Adrenal gland (tissue), 9 donors: ENCODE measurements at regions not wholly inside any gene's neighbourhood (a gene's known extent, or its start where the extent isn't known, plus 50 kb on each side); places are given as distances from the start of the nearest gene placed in this dataset.

ENCODE experiments used
- DNase-seq, 7 donors: peaks; one replicate each; pipeline ENCODE4 v3.0.0-alpha.2; 2019 to 2020
- H3K27ac ChIP-seq, 5 donors: fragments of 200-600 bp; sonication (generic) in 4 of 5; 1 replicate in 3 of 5; 2 replicates in 2 of 5; pipeline versions ENCODE4 v1.5.1 to v1.8.0; 2016 to 2020; ENCODE audit warnings: mild to moderate bottlenecking in 1 of 5
- H3K27me3 ChIP-seq: fragments of 200-600 bp; 2 replicates; pipeline ENCODE4 v1.8.0; 2021
- H3K36me3 ChIP-seq, 2 donors: fragments of 200-600 bp; replicated peaks in 1 of 2; 1 replicate in 1 of 2; 2 replicates in 1 of 2; pipeline versions ENCODE4 v1.5.1 to v1.8.0; 2018 to 2022
- H3K4me1 ChIP-seq, 2 donors: fragments of 200-600 bp; replicated peaks in 1 of 2; 1 replicate in 1 of 2; 2 replicates in 1 of 2; pipeline versions ENCODE4 v1.5.1 to v1.8.0; 2018 to 2021
- H3K4me3 ChIP-seq, 4 donors: fragments of 200-600 bp; sonication (generic) in 3 of 4; one replicate each; pipeline ENCODE4 v1.5.1; 2016 to 2018
- H3K9me3 ChIP-seq, 3 donors: fragments of 200-600 bp; sonication (generic) in 1 of 3; replicated peaks in 1 of 3; 1 replicate in 2 of 3; 2 replicates in 1 of 3; pipeline versions ENCODE4 v1.5.1 to v1.8.0; 2016 to 2021
- POLR2A ChIP-seq, 2 donors: fragments of 450-650 bp; IDR thresholded peaks; one replicate each; pipeline ENCODE4 v1.6.1; 2017; ENCODE audit warnings: antibody characterized with exemption in 2 of 2, mild to moderate bottlenecking in 2 of 2, moderate library complexity in 1 of 2
- WGBS, 4 donors: extraction: QIAGEN DNeasy Blood & Tissue Kit in 2 of 4; methylation state at CpG; one replicate each; pipeline versions ENCODE4 v1.1.5 to v1.1.7; 2013 to 2017; 5-methylcytosine and 5-hydroxymethylcytosine counted together
- intact Hi-C, 2 donors: fragments of 100-400 bp; cut with DNase I; formaldehyde crosslinking; loops; one replicate each; pipeline versions ENCODE4 v1.14.1 to v1.15.0; 2022 to 2023
- TF ChIP-seq, protein P1 (sequence below), 6 experiments: fragments of 450-650 bp in 4 of 6; fragments of 200-600 bp in 2 of 6; sonication (generic) in 1 of 6; IDR thresholded peaks; 1 replicate in 5 of 6; 2 replicates in 1 of 6; pipeline versions ENCODE4 v1.5.1 to v1.8.0; 2016 to 2021; ENCODE audit warnings: antibody characterized with exemption in 6 of 6, mild to moderate bottlenecking in 2 of 6, moderate library complexity in 1 of 6
- donor health status: healthy with polysubstance abuse.
- donor health status: Bipolar disorder and iron deficiency.
- donor health status: DM: yes; HTN: yes; CAD: no.
- donor health status: DM: no; HTN: no; CAD: no.
- donor health status: DM: no; HTN: no; CAD: no.

DNA sequence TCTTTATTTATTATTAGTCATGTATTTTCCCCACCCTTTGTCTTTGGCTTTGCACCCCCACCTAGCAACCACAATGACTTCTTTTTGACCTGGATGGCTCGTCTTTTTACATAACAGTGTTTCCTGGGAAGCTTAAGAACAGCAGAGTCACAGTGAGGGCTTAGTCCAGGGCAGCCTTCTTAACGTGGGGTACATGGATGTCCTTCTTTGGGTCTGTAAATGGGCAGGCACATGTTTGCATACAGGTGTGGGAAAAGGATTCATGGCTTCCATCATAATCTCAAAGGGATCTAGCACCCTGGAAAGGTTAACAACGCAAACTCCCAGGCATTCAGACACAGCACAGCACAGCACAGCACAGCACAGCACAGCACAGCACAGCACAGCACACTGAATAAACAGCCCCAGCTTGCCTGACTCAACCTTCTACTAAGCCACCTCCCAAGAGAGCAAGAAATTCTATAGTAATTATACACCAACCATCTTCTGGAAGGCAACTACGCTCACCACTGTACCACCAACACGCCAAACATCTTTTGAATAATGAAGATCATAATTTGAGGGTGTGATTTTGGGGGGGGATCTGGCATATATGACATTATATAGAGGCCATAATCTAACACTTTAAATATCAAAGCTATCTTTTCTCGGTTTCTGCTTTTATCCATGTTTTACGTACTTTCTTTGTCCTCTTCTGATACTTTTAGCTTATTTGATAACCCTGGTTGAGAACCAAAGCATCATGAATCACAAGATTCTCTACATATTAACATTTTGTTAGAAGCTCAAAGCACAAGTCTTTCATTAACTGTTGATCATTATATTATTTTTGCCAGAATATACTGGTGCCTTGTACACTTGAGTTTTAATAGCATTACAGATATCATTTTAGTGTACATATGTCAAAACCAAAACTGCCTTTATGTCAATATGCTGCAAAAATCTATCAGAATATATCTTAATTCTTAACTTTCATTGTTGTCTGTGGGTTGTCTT lies 177.2 kb upstream of the KLF14 start:
- no peak for TF ChIP-seq POLR2A (IDR thresholded peaks at IDR 0.05)
- TF ChIP-seq, protein P1, sequence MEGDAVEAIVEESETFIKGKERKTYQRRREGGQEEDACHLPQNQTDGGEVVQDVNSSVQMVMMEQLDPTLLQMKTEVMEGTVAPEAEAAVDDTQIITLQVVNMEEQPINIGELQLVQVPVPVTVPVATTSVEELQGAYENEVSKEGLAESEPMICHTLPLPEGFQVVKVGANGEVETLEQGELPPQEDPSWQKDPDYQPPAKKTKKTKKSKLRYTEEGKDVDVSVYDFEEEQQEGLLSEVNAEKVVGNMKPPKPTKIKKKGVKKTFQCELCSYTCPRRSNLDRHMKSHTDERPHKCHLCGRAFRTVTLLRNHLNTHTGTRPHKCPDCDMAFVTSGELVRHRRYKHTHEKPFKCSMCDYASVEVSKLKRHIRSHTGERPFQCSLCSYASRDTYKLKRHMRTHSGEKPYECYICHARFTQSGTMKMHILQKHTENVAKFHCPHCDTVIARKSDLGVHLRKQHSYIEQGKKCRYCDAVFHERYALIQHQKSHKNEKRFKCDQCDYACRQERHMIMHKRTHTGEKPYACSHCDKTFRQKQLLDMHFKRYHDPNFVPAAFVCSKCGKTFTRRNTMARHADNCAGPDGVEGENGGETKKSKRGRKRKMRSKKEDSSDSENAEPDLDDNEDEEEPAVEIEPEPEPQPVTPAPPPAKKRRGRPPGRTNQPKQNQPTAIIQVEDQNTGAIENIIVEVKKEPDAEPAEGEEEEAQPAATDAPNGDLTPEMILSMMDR (IDR thresholded peaks at IDR 0.05): no peak
- intact Hi-C loops: no loop called here
- no peaks in the 10 kb centered on the region for H3K9me3 ChIP-seq
- H3K4me3 ChIP-seq: peak overlapping the region in 1 of 4 donors; percentile 51
- peaks cover 40 to 53% of the 10 kb centered on the region in 2 donors for H3K4me1 ChIP-seq
- H3K36me3 ChIP-seq: no peaks in the 10 kb centered on the region
- no peaks in the 10 kb centered on the region for H3K27me3 ChIP-seq
- 79 to 83% (median 82%) methylated on average over 7 of the region's 7 CpGs for WGBS, 4 donors
- no peak for DNase-seq
- H3K27ac ChIP-seq: peak overlapping the region in 3 of 5 donors; percentile 91 to 94 (median 93)

DNA sequence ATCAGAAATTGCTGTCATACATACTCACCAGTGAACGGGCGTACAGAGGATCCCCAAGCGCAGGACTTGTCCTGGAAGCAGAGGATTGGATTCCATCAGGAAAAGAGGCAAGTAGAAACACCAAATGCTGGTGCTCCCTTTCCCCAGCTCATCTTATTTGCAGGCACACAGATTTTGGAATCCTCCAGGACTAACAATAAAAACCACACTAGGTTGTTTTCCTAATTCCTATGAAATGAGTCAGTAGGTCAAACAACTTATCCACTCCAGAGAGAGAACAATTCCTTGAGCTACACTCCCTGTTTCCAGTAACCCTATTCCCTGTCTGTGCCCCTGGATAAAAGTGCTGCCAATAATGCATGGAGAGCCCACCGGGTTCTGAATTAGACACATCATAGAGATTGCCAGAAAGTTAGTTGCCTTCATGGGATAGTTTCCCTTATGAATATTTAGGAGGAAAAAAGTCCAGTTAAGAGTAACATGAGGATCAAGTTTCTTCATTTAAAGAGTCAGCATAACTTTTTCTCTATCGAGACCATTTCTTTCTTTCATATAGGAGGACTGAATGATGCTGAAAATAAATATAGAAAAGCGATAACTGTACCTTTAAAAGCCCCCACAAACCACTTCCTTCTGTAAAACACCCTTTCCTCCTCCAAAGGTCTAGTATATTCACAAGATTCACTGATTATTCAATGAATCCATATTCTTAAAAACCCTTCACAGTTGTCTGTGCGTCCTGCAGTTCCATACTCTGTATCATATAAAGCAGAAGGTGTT lies 178.3 kb upstream of the KLF14 start:
- no peaks in the 10 kb centered on the region for H3K27me3 ChIP-seq
- H3K4me1 ChIP-seq: peaks cover 50 to 63% of the 10 kb centered on the region in 2 donors
- intact Hi-C loops: no loop called here
- 36 to 42% (median 39%) methylated on average over 7 of the region's 7 CpGs for WGBS, 4 donors
- TF ChIP-seq, protein P1 (IDR thresholded peaks at IDR 0.05): peak in 1 of 6 experiments; percentile 3
- no peak for TF ChIP-seq POLR2A (IDR thresholded peaks at IDR 0.05)
- H3K27ac ChIP-seq: peak overlapping the region; percentile 73 to 94 (median 91)
- H3K36me3 ChIP-seq: no peaks in the 10 kb centered on the region
- H3K4me3 ChIP-seq: peak overlapping the region in 2 of 4 donors; percentile 26 to 51
- no peaks in the 10 kb centered on the region for H3K9me3 ChIP-seq
- DNase-seq: peak in 1 of 7 donors; percentile 50

DNA sequence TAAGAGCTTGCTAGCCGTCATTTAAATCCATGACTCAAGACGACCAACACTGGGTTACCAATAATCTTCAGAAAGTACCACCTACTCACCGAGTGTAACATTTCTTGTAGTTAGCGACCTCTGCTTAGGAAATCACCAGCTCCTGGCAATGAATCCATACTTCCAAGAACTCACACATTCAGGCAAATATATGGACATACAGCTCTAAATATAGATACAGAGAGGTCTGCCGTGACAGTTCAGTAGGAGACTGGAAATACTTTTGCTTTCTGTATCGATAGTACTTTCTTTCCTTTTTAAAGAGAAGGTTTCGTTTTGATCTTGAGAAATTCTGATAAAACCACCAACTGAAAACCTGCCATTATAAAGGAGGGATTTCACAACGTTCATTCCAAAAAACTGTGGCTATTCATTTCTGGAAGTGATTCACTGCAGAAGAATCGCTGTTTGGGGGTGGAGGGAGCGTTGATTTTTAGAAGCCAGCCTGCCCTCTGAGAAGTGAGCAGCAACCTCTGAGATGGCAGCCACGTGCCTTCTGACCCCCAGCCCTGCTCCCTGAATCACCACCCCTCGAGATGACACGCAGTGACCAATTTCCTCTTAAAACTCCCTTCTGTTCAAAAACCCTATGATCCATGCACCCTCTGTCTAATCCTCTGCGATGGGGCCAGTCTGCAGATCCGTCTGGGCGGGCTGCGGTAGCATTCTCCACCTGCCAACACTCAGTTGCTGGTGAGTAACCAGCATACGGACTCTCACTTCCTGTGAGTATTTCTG lies 179.0 kb upstream of the KLF14 start:
- H3K27me3 ChIP-seq: no peaks in the 10 kb centered on the region
- H3K27ac ChIP-seq: peak overlapping the region; percentile 73 to 94 (median 91)
- peak in 1 of 2 donors; percentile 78 for TF ChIP-seq POLR2A (IDR thresholded peaks at IDR 0.05)
- TF ChIP-seq, protein P1 (IDR thresholded peaks at IDR 0.05): no peak
- peaks cover 51 to 71% of the 10 kb centered on the region in 2 donors for H3K4me1 ChIP-seq
- H3K36me3 ChIP-seq: no peaks in the 10 kb centered on the region
- intact Hi-C loops: no loop called here
- peak; percentile 54 to 90 (median 87) for DNase-seq
- WGBS, 4 donors: 4 to 7% (median 6%) methylated on average over 17 to 18 of the region's 18 CpGs
- peak overlapping the region in 2 of 4 donors; percentile 26 to 51 for H3K4me3 ChIP-seq
- H3K9me3 ChIP-seq: no peaks in the 10 kb centered on the region
